GM13977 (cell line): ENCODE measurements at regions not wholly inside any gene's neighbourhood (a gene's known extent, or its start where the extent isn't known, plus 50 kb on each side); places are given as distances from the start of the nearest gene placed in this dataset.

Experiments
- DNase-seq: peaks from one replicate; pipeline ENCODE4 v3.0.0; 2012; ENCODE audit warnings: low spot score
- in situ Hi-C: fragments of 300-500 bp; cut with MboI; formaldehyde crosslinking; loops from one replicate; pipeline ENCODE4 v1.12.0; 2022; ENCODE audit warnings: low sequenced_read_pairs, low pct_unique_long_range_greater_than_20kb, mixed read lengths, inconsistent platforms; ENCODE audit not compliant: unreplicated experiment
- TF ChIP-seq, protein P1 (sequence below): IDR thresholded peaks from 2 replicates; pipeline ENCODE4 v1.5.1; 2012; ENCODE audit warnings: mild to moderate bottlenecking, control low read depth; ENCODE audit not compliant: insufficient read depth; ENCODE audit errors: extremely low read depth, missing control alignments

- in situ Hi-C loops: no loop called here
- no peak for DNase-seq
- TF ChIP-seq, protein P1, sequence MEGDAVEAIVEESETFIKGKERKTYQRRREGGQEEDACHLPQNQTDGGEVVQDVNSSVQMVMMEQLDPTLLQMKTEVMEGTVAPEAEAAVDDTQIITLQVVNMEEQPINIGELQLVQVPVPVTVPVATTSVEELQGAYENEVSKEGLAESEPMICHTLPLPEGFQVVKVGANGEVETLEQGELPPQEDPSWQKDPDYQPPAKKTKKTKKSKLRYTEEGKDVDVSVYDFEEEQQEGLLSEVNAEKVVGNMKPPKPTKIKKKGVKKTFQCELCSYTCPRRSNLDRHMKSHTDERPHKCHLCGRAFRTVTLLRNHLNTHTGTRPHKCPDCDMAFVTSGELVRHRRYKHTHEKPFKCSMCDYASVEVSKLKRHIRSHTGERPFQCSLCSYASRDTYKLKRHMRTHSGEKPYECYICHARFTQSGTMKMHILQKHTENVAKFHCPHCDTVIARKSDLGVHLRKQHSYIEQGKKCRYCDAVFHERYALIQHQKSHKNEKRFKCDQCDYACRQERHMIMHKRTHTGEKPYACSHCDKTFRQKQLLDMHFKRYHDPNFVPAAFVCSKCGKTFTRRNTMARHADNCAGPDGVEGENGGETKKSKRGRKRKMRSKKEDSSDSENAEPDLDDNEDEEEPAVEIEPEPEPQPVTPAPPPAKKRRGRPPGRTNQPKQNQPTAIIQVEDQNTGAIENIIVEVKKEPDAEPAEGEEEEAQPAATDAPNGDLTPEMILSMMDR: no peak
These were observed 244.7 kb upstream of the BTBD3 start for GRCh38 chr20:11672959-11673358.

DNA sequence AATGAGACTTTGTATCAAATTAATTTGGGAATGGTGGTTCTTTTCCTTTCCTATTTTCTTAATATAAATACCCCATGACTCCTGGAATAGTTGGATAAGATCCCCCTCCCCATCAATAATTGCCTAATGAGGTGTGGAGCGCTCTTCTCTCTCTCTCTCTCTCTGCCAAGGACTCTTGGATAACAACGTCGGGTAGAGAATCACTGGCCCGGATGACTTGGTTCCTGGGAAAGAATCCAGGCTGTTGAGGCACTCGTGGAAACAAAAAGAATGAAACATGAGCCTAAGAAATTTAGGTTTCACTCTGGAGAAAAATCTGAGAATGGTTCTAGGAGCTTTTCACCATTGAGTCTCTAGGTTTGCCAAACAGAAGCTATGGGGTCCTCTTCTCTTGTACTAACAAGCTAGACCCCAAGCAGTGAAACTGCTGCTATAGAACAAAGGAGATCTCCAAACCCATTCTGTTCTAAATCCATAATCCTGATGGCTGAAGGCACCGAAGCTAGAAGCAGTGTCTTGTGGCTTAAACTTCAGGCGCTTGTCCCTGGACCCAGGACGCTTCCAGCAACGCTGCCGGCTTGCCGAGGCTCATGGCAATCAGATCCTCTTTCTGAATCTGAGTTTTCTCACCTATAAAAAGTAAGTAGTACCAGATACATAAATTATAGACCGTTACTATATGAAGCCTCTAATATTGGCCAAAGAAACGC, 241.6 kb upstream of the BTBD3 start:
- no peak for DNase-seq
- TF ChIP-seq, protein P1: no peak
- in situ Hi-C loops: no loop called here

DNA sequence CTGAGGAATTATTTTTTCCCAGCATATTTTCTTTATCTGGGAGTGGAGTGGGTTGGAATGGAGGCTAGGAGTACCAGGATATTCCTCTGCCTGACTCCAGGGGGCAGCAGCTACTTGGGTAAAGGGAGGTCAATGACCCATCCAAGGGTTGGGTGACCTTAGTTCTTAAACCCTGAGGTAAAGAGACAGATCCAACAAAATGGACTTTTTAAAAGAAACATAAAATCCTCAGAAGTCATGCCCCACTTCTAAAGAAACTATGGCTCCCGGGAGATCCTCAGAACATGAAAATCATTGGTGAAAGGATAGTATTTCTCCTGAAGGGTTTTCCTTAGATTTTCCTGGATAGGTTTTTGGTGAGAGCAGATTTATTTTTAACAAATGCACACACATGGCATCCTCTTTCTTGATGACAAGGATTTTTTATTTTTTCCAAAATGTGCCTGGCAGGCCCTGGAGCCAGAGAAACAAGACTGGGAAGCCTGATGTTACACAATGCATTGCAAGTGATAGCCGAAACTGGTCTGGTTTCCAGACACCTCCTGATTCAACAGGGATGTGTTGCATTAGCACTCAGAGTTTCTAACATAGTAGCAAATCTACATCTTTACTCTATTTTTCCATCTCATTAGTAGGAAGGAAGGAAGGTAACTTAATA, 240.9 kb upstream of the BTBD3 start:
- DNase-seq: no peak
- TF ChIP-seq, protein P1: peak; percentile 79
- in situ Hi-C loops: no loop called here

- TF ChIP-seq, protein P1: no peak
- DNase-seq: no peak
- in situ Hi-C loops: no loop called here
These were observed 240.3 kb upstream of the BTBD3 start for GRCh38 chr20:11677428-11677827.

- TF ChIP-seq, protein P1: no peak
- in situ Hi-C loops: no loop called here
- no peak for DNase-seq
These were observed 239.9 kb upstream of the BTBD3 start for GRCh38 chr20:11677836-11678235.

GRCh38 chr20:11682285-11682684, 235.4 kb upstream of the BTBD3 start:
- TF ChIP-seq, protein P1: no peak

More at GRCh38 chr20:11682285-11682684, 235.4 kb upstream of the BTBD3 start:
- in situ Hi-C loops: no loop called here
- DNase-seq: no peak
